HG03066 (cell line): ENCODE measurements at regions not wholly inside any gene's neighbourhood (a gene's known extent, or its start where the extent isn't known, plus 50 kb on each side); places are given as distances from the start of the nearest gene placed in this dataset.

Source experiments
- ATAC-seq: cut with Tn5 transposase; IDR thresholded peaks from one replicate; pipeline ENCODE4 v1.9.1; 2021; ENCODE audit warnings: low read depth; ENCODE audit not compliant: unreplicated experiment

GRCh38 chr18:70496353-70497294 is 207.8 kb downstream of the SOCS6 start:
- ATAC-seq: no peak

GRCh38 chr18:70494524-70494923 is 205.7 kb downstream of the SOCS6 start:
- ATAC-seq: no peak

GRCh38 chr18:70493461-70493860 is 204.6 kb downstream of the SOCS6 start:
- ATAC-seq: no peak

GRCh38 chr18:70491734-70492348 is 203.0 kb downstream of the SOCS6 start:
- no peak for ATAC-seq

- peak; percentile 60 for ATAC-seq
Observed at GRCh38 chr18:70489986-70490933, 201.4 kb downstream of the SOCS6 start.

- no peak for ATAC-seq
Observed at GRCh38 chr18:70489571-70489970, 200.7 kb downstream of the SOCS6 start.

- no peak for ATAC-seq
Observed at GRCh38 chr18:70469916-70470315, 181.1 kb downstream of the SOCS6 start.

- no peak for ATAC-seq
Observed at GRCh38 chr18:70468861-70469547, 180.2 kb downstream of the SOCS6 start.

GRCh38 chr18:70464343-70465114 is 175.7 kb downstream of the SOCS6 start:
- no peak for ATAC-seq

GRCh38 chr18:70463085-70463484 is 174.2 kb downstream of the SOCS6 start:
- ATAC-seq: no peak

- ATAC-seq: no peak
Observed at GRCh38 chr18:70462078-70462439, 173.2 kb downstream of the SOCS6 start.

- no peak for ATAC-seq
Observed at GRCh38 chr18:70461323-70462077, 172.7 kb downstream of the SOCS6 start.

- ATAC-seq: no peak
Observed at GRCh38 chr18:70459731-70460130, 170.9 kb downstream of the SOCS6 start.

- ATAC-seq: no peak
Observed at GRCh38 chr18:70459251-70459650, 170.4 kb downstream of the SOCS6 start.

GRCh38 chr18:70457788-70458187 is 168.9 kb downstream of the SOCS6 start:
- ATAC-seq: no peak

GRCh38 chr18:70457223-70457622 is 168.4 kb downstream of the SOCS6 start:
- ATAC-seq: no peak

- no peak for ATAC-seq
Observed at GRCh38 chr18:70456376-70456775, 167.5 kb downstream of the SOCS6 start.

GRCh38 chr18:70455731-70456130 is 166.9 kb downstream of the SOCS6 start:
- ATAC-seq: no peak
